ENCODE measurements at regions not wholly inside any gene's neighbourhood (a gene's known extent, or its start where the extent isn't known, plus 50 kb on each side); places are given as distances from the start of the nearest gene placed in this dataset.

DNA sequence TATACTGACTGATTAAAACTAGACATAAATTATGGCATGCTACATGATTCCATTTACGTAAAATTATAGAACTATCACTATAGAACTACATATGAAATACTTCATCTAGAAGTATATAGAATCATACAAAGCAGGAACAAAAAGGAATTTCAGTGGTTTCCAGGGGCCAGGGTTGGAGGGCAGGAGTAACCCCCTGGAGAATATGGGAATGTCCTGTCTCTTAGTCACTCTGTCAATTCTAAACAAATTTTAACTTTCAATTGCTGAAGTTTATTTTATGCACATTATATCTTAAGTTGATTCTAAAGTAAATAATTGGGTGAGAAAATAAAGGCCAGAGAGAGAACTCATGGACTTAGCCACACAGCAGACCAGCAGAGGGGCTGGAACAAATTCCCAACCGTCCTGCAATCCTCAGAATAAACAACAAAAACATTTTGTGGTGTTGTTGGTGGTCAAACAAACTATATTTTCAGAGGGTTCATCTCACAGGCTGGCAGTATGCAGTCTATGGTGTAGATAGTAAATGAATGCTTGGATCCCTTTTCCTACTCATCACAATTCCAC, 476.9 kb upstream of the SLIT2 start:
- DNase-seq = no peak

DNA sequence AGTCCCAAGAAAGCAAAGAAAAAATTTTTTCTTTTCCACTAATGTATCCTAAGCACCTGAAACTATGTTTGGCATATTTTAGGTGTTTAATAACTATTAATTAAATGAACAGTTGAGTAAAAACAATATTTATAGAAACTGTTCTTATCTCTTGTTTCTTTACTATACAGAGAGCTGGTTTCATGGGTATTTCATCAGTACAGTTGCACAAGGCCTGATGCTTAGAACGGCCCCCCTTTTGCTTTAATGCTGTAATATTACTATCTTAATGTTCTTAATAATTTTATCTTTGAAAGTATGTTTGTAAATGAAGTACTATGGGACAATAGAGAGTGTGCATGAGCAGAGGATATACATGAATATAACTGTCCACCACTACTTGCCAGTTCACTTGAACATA, 479.1 kb upstream of the SLIT2 start:
- no peak for DNase-seq

DNA sequence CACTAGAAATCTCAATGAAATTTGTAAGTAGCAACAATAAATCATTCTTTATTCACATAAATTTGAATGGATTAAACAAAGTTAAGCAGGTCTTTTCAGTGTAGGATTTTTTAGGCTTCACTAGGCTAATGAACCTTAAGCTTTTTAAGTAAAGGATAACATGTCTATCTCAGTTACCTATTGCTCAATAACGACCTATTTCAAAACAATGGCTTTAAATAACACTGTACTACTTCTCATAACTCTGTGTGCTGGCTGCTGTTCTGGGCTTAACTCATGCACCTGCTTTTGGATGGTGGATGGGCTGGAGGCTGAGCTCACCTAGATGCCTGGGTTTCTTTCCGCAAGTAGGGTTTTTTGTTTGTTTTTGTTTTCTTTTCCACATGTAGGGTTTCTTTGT, 495.0 kb upstream of the SLIT2 start:
- DNase-seq = no peak

DNA sequence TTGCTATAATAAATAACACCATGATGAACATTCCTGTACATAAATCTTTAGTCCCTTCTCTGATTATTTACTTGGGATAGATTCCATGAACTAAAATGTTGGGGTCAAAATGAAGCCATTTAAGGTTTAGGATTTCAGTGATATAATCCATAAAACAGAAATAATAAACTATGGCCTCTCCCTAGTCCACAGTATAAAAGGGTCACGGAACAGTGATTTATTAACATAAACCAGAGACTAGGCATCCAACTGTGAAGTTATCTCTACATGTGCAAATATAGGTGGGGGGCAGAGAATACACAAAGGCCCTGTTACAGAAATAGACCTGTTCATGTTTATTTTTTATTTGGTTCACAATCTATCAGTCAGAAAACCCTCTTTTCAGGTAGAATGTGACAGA, 499.1 kb upstream of the SLIT2 start:
- no peak for DNase-seq

DNA sequence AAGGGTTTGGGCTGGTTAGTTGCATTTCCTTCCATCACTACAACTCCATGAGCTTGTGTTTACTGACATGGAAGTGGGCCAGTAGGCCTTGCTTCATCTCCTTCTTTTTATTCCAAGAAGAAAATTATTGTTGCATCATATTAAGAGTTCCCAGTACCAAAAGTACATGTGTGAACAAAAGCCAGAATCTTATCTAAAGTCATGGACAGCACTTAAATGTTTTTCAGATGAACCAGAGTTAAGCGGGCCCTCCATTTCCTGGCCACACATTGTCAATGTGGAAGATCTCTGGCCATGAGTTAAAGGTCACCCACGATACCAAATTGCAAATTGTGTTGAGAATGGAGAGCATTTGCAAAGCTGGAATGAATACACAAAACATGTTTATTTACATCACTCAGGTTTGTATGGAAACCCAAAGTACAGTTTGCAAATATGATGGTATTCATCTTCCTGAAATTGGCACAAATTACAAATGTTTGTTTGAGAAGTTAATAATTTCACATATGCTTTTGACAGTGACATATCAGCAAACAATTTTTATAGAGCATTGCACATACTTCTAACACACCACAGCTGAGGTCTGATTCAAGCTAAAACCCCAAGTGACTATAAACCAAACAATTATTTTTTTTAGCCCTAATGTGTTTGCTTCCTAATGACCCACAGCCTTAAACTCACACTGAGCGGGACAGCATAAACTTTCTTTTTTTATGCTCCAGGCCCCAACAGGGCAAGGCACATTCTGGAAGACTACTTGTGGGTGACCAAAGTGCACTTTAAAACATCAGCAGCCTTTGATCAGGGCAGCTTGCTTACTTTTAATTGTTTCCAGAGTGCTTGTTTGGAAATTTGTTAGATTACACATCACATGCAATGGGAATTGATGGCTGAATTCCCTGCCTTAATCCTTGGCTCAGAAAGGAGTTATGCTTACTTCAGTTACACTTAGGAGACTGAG, 502.9 kb upstream of the SLIT2 start:
- no peak for DNase-seq

- DNase-seq = no peak
These were observed 505.3 kb upstream of the SLIT2 start for GRCh38 chr4:19746377-19746776.

- DNase-seq = no peak
These were observed 508.5 kb upstream of the SLIT2 start for GRCh38 chr4:19743115-19743638.

DNA sequence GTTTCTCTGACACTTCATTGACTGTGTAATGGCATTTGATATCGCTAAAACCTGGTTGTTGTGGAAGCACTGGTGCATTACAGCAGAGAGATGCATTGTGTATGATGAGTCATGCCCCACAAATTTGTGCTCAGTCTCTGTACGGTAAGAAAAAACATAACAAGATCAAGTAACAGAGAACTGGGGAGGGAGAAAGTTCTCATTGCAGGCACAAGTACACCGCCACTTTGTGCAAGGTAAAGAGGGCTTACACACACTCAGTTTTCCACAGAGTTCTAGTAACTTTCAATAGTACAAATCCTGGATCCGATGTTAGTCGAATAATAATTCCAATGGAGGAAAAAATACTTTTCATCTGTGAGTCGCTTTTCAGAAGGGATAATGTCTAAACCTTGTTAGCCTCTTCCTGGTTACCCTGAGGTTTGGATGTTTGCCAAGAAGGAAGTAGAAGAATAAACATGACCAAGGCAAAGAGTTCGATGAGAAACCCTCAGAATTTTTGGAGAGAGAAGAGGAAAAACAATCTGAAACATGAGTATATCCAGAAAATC, 512.5 kb upstream of the SLIT2 start:
- peak; percentile 1 for DNase-seq

DNA sequence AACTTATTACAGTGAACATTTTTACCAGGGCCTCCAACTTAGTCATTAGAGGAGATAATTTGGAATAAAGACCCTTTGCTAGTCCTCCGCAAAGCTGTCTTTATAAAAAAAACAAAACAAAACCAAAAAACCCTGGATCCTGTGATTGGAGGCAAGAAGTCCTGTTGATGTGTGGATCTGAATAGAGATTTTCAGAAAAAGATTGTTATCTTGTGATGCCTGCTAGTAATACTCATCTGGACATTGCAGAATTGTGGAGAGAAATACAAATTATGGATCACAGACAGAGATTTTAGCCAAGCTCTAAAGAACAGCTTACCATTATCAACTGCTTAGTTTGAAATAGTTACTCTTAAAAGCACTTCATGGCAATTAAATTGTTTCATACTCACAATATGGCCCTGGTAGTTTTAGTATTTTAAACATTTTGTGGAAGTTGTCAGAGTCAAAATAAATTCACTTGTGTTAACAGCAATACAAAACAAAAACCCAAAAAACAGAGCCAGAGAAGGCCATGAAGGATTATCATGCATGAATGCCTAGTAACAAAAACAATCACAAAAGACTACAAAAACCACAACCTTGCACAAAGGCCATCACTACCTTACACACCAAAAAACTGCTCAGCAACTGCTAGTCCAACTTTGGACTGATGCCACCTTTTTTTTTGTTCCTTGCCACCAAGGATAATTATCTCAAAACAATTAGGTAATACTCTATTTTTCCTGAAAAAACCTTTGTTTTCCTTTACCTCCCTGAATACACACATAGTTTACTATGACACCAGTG, 514.5 kb upstream of the SLIT2 start:
- no peak for DNase-seq

DNA sequence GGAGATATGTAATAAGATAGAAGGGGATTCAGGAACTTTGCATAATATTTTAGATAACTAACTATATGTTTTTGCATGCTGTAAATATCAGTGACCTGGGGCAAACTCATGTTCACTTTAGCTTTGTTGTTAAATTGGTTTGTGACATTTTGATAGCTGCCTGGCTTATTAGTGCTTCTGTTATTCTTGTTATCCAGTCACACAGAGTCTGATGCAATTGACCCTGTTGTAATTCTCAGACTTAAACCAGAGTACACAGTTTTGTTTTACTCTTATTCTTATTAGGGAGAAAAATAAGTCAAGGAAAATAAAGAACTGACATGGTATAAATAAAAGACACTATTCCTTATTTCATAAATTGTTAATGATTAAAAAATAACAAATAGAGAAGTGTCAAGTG, 516.7 kb upstream of the SLIT2 start:
- no peak for DNase-seq

- no peak for DNase-seq
These were observed 521.6 kb upstream of the SLIT2 start for GRCh38 chr4:19729886-19730651.

GRCh38 chr4:19728773-19729172, 522.9 kb upstream of the SLIT2 start:
- no peak for DNase-seq

GRCh38 chr4:19727141-19727540, 524.6 kb upstream of the SLIT2 start:
- DNase-seq = no peak

DNA sequence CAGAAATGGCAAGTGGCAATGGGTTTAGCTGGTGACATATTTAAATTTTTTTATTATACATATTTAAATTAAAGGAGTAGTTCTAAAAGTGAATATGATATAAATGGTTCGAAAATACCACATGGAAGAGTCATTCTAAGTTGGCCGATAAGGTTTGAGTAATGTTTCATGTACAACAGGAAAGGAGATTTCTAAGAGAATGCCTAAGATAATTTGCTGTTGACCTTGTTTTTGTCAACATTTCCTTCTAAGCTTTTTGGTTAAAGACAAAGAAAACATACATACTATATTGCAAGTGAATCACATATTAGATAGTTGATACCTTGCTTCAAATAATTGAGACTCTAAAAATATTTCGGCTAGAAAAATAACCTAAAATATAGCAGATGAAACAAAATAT, 526.6 kb upstream of the SLIT2 start:
- DNase-seq = no peak

DNA sequence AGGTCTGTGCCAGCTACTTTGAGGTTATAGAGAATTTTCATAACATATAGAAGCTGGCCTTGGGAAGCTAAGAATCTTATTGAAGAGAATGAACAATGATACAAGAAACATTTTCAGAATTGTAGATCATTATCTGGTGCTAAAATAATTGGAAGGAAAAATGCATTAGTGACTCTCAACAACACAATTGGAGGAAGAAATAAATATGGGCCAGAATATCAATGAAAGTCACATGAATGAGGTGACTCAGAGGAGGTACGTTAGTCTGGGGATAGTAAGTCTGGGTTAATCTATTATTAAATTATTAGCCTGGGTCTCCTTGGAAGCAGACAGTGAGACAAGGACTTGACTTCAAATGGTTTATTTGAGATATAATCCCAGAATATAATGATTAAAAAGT, 529.3 kb upstream of the SLIT2 start:
- no peak for DNase-seq

- no peak for DNase-seq
These were observed 530.1 kb upstream of the SLIT2 start for GRCh38 chr4:19721587-19721986.

DNA sequence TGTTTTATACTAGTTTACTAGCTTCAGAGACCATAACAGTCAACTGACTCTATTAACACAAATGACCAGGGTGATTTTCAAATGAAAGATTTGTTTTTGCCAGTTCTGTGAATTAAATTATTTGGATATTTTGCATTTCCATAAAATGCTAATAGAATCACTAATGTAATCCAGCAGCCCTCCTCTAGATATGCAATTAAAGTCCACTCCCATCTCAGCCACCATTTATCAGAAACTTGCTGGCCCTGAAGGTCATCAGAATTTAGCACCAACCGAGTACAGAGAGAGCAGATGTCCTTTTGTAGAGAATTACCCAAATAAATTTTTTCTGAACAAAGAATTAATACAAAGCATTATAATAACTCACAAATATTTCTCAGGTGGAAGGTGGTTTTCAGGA, 531.1 kb upstream of the SLIT2 start:
- DNase-seq = no peak

GRCh38 chr4:19720190-19720589, 531.5 kb upstream of the SLIT2 start:
- no peak for DNase-seq

- no peak for DNase-seq
These were observed 539.8 kb upstream of the SLIT2 start for GRCh38 chr4:19711871-19712270.

GRCh38 chr4:19707876-19708275, 543.8 kb upstream of the SLIT2 start:
- DNase-seq = no peak

DNA sequence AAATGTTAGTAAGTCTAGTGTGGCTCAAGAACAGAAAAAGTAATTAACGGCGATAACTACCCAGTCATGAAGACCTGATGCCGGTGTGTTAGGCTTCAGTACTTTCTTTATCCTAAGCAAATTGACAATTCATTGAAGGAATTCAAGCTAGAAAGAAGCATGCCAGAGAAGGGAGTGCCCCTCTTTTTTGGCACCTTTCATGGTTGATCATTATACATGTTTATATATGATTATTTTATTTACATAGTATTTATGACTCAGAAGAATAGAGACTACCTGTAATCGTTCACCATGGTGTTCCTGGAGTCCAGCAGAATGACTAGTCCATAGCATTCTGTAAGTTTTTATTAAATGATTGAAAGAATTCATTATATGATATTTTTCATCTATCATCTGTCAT, 548.3 kb upstream of the SLIT2 start:
- no peak for DNase-seq

GRCh38 chr4:19700992-19701391, 550.7 kb upstream of the SLIT2 start:
- DNase-seq = no peak

Measured in DMS79 treated with DMSO at 0.1 percent for 48 hours (cell line).